Caco-2 (cell line): ENCODE measurements at regions not wholly inside any gene's neighbourhood (a gene's known extent, or its start where the extent isn't known, plus 50 kb on each side); places are given as distances from the start of the nearest gene placed in this dataset.
"Not testable (repeated sequence)": the region's sequence is repeated elsewhere in the genome, so short reads cannot be mapped to it uniquely, and the experiment has no call there.

Experiments
- BruUV-seq: library from RNA; stranded (reverse); fragments of 400-500 nt; replicated peaks from 2 replicates; lab custom pipeline; 2021; lab: Mats Ljungman, UMichigan
- CTCF ChIA-PET: fragments of 300-600 bp; sonication (Branson Sonifier 250); formaldehyde crosslinking; loops from one replicate; lab custom pipeline; 2022; ENCODE audit warnings: antibody characterized with exemption; lab: Charles Lee
- POLR2A ChIA-PET: fragments of 300-600 bp; sonication (Branson Sonifier 250); formaldehyde crosslinking; loops from one replicate; lab custom pipeline; 2022; ENCODE audit warnings: antibody characterized with exemption; lab: Charles Lee
- DNase-seq, 2 experiments: peaks; one replicate each; pipeline versions ENCODE4 v3.0.0 to v3.0.0-alpha.2; 2020 to 2022
- H3K27me3 ChIP-seq: replicated peaks from 2 replicates; pipeline ENCODE4 v1.6.0; 2011; ENCODE audit warnings: low read length; ENCODE audit not compliant: control insufficient read depth, insufficient read depth
- H3K36me3 ChIP-seq: 2 replicates; pipeline ENCODE4 v1.5.1; 2011; ENCODE audit warnings: low read length; ENCODE audit not compliant: control insufficient read depth, insufficient read depth
- H3K4me1 ChIP-seq: fragments of 250-450 bp; sonication (Bioruptor Pico); 2 replicates; pipeline ENCODE4 v1.5.1; 2020; ENCODE audit warnings: mild to moderate bottlenecking
- H3K4me3 ChIP-seq: 2 replicates; pipeline ENCODE4 v1.5.1; 2011; ENCODE audit warnings: low read depth, mild to moderate bottlenecking, control low read depth, low read length
- H3K9me3 ChIP-seq: fragments of 250-450 bp; sonication (Bioruptor Pico); 2 replicates; pipeline ENCODE4 v1.5.1; 2020; ENCODE audit warnings: mild to moderate bottlenecking, moderate library complexity
- H3K27ac Mint-ChIP-seq: one replicate; pipeline ENCODE4 v1.8.0; 2022; ENCODE audit warnings: mixed read lengths; ENCODE audit not compliant: unreplicated experiment
- H3K27me3 Mint-ChIP-seq: one replicate; pipeline ENCODE4 v1.8.0; 2022; ENCODE audit warnings: mixed read lengths; ENCODE audit not compliant: insufficient read depth, unreplicated experiment
- H3K36me3 Mint-ChIP-seq: one replicate; pipeline ENCODE4 v1.8.0; 2022; ENCODE audit warnings: mild to moderate bottlenecking, mixed read lengths; ENCODE audit not compliant: insufficient read depth, unreplicated experiment
- H3K4me1 Mint-ChIP-seq: one replicate; pipeline ENCODE4 v1.8.0; 2022; ENCODE audit warnings: low read depth, mixed read lengths; ENCODE audit not compliant: unreplicated experiment
- H3K4me3 Mint-ChIP-seq: one replicate; pipeline ENCODE4 v1.8.0; 2022; ENCODE audit warnings: mild to moderate bottlenecking, moderate library complexity, mixed read lengths; ENCODE audit not compliant: unreplicated experiment
- H3K9me3 Mint-ChIP-seq: one replicate; pipeline ENCODE4 v1.8.0; 2022; ENCODE audit warnings: mixed read lengths; ENCODE audit not compliant: unreplicated experiment
- intact Hi-C: fragments of 100-400 bp; cut with micrococcal nuclease; formaldehyde crosslinking; loops from one replicate; pipeline ENCODE4 v1.10.0; 2022; ENCODE audit not compliant: unreplicated experiment
- TF ChIP-seq, protein P1 (sequence below), 2 experiments: fragments of 200-600 bp in 1 of 2; IDR thresholded peaks; 1 replicate in 1 of 2; 2 replicates in 1 of 2; pipeline versions ENCODE4 v1.5.1 to v1.8.0; 2011 to 2022; ENCODE audit warnings: antibody characterized with exemption in 1 of 2, control low read depth in 1 of 2, inconsistent platforms in 1 of 2, low read depth in 1 of 2, low read length in 1 of 2, mild to moderate bottlenecking in 1 of 2, moderate library complexity in 1 of 2; ENCODE audit not compliant: insufficient read depth in 1 of 2, severe bottlenecking in 1 of 2, unreplicated experiment in 1 of 2

DNA sequence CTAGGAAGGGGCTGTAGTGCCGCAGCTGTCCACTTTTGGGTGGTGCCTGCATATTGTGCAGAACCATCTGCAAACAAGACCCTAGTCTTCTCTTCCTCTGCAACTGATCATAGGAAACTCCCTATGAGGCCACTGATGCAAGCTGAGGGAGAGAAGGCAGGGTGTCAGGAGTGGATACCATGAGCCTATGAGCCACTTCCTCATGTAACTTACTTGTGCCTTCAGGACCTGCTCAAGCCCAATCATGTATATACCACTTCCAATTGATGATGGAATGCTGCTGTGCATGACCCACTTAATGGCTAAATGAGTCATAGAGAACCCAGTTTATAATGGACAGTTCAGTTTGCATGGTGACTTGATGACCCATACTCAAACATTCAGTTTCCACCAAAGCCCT, 107.9 kb downstream of the ALG10B start:
- ChIA-PET CTCF (no interaction called here), POLR2A (no interaction called here)
- no peaks in the 10 kb centered on the region; the same call in 1 of the 2 replicates for H3K9me3 ChIP-seq
- no peak overlapping the region for H3K4me3 ChIP-seq
- H3K27ac Mint-ChIP-seq: no peak overlapping the region
- no peaks in the 10 kb centered on the region for H3K27me3 ChIP-seq
- H3K27me3 Mint-ChIP-seq: peaks cover 2% of the 10 kb centered on the region
- H3K4me1 Mint-ChIP-seq: no peaks in the 10 kb centered on the region
- TF ChIP-seq, protein P1, sequence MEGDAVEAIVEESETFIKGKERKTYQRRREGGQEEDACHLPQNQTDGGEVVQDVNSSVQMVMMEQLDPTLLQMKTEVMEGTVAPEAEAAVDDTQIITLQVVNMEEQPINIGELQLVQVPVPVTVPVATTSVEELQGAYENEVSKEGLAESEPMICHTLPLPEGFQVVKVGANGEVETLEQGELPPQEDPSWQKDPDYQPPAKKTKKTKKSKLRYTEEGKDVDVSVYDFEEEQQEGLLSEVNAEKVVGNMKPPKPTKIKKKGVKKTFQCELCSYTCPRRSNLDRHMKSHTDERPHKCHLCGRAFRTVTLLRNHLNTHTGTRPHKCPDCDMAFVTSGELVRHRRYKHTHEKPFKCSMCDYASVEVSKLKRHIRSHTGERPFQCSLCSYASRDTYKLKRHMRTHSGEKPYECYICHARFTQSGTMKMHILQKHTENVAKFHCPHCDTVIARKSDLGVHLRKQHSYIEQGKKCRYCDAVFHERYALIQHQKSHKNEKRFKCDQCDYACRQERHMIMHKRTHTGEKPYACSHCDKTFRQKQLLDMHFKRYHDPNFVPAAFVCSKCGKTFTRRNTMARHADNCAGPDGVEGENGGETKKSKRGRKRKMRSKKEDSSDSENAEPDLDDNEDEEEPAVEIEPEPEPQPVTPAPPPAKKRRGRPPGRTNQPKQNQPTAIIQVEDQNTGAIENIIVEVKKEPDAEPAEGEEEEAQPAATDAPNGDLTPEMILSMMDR (IDR thresholded peaks at IDR 0.05; ENCODE audit: insufficient read depth in 1 of 2, low read depth in 1 of 2, low read length in 1 of 2, severe bottlenecking in 1 of 2, unreplicated experiment in 1 of 2): no peak
- no TSS peak for BruUV-seq
- H3K36me3 Mint-ChIP-seq: no peaks in the 10 kb centered on the region
- H3K9me3 Mint-ChIP-seq: no peaks in the 10 kb centered on the region
- intact Hi-C loops: no loop called here
- no peak overlapping the region for H3K4me3 Mint-ChIP-seq
- H3K4me1 ChIP-seq: no peaks in the 10 kb centered on the region
- no peak for DNase-seq
- H3K36me3 ChIP-seq: no peaks in the 10 kb centered on the region

DNA sequence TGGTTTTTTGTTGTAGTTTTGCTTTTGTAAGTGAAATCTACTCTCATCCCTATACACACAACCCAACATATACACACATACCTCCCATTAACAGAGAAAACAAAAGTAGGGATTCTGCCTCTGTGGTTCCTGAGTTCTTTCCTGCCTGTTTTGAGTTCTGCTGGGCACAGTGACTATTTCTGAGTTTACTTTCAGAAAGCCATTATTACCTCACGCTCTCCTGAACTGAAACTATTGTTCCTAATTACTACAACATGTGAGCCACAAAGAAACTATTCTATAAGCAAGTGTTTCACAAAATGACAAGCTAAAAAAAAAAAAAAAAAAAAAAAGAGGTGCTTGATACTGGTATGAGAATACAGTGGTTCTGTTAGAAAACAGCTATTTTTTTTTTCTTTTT, 110.9 kb downstream of the ALG10B start:
- no TSS peak for BruUV-seq
- TF ChIP-seq, protein P1 (IDR thresholded peaks at IDR 0.05; ENCODE audit: insufficient read depth in 1 of 2, low read depth in 1 of 2, low read length in 1 of 2, severe bottlenecking in 1 of 2, unreplicated experiment in 1 of 2): no peak
- H3K27me3 ChIP-seq: no peaks in the 10 kb centered on the region
- intact Hi-C loops: no loop called here
- POLR2A ChIA-PET: no interaction called here
- CTCF ChIA-PET: no interaction called here
- no peaks in the 10 kb centered on the region for H3K9me3 ChIP-seq
- no peak for DNase-seq
- Mint-ChIP-seq H3K27me3 (peaks cover 2% of the 10 kb centered on the region), H3K27ac (no peak overlapping the region), H3K4me3 (no peak overlapping the region), H3K36me3 (no peaks in the 10 kb centered on the region), H3K4me1 (no peaks in the 10 kb centered on the region), H3K9me3 (no peaks in the 10 kb centered on the region)
- H3K36me3 ChIP-seq: no peaks in the 10 kb centered on the region
- no peak overlapping the region for H3K4me3 ChIP-seq
- H3K4me1 ChIP-seq: no peaks in the 10 kb centered on the region

GRCh38 chr12:38431921-38432320, 115.3 kb downstream of the ALG10B start:
- Mint-ChIP-seq H3K36me3 (no peaks in the 10 kb centered on the region), H3K4me3 (no peak overlapping the region)
- BruUV-seq: no TSS peak

DNA sequence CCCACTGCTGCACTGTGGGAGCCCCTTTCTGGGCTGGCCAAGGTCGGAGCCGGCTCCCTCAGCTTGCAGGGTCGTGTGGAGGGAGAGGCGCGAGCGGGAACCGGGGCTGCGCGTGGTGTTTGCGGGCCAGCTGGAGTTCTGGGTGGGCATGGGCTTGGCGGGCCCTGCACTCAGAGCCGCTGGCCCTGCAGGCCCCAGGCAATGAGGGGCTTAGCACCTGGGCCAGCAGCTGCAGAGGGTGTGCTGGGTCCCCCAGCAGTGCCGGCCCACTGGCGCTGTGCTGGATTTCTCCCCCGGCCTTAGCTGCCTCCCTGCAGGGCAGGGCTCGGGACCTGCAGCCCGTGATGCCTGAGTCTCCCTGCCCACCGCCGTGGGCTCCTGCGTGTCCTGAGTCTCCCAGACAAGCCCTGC, 125.3 kb downstream of the ALG10B start:
- CTCF ChIA-PET, POLR2A ChIA-PET, DNase-seq: not testable (repeated sequence)

More at GRCh38 chr12:38431921-38432320, 115.3 kb downstream of the ALG10B start:
- H3K36me3 ChIP-seq: no peaks in the 10 kb centered on the region
- H3K4me1 ChIP-seq: no peaks in the 10 kb centered on the region
- Mint-ChIP-seq H3K9me3 (no peaks in the 10 kb centered on the region), H3K27ac (no peak overlapping the region), H3K4me1 (no peaks in the 10 kb centered on the region), H3K27me3 (peaks cover 2% of the 10 kb centered on the region)
- no peaks in the 10 kb centered on the region for H3K27me3 ChIP-seq
- no peak overlapping the region for H3K4me3 ChIP-seq
- ChIA-PET POLR2A (no interaction called here), CTCF (no interaction called here)
- TF ChIP-seq, protein P1 (IDR thresholded peaks at IDR 0.05; ENCODE audit: insufficient read depth in 1 of 2, low read depth in 1 of 2, low read length in 1 of 2, severe bottlenecking in 1 of 2, unreplicated experiment in 1 of 2): no peak
- H3K9me3 ChIP-seq: no peaks in the 10 kb centered on the region
- DNase-seq: no peak
- intact Hi-C loops: no loop called here

More for the DNA sequence above, 125.3 kb downstream of the ALG10B start:
- H3K9me3 Mint-ChIP-seq, H3K4me3 ChIP-seq, H3K27ac Mint-ChIP-seq, H3K4me3 Mint-ChIP-seq, H3K36me3 Mint-ChIP-seq, H3K36me3 ChIP-seq, H3K27me3 Mint-ChIP-seq, BruUV-seq, H3K9me3 ChIP-seq, H3K4me1 Mint-ChIP-seq, H3K27me3 ChIP-seq, intact Hi-C loops, H3K4me1 ChIP-seq: not testable (repeated sequence)
